HEK293T (cell line): ENCODE measurements at regions not wholly inside any gene's neighbourhood (a gene's known extent, or its start where the extent isn't known, plus 50 kb on each side); places are given as distances from the start of the nearest gene placed in this dataset.

Experiments
- CTCF ChIA-PET: fragments of 350-600 bp; formaldehyde crosslinking; extraction: SDS; loops from one replicate; lab custom pipeline; 2021; ENCODE audit warnings: antibody characterized with exemption, inconsistent platforms; lab: Yijun Ruan, JAX
- POLR2A ChIA-PET: fragments of 350-600 bp; formaldehyde crosslinking; extraction: SDS; loops from one replicate; lab custom pipeline; 2020; ENCODE audit warnings: antibody characterized with exemption, inconsistent platforms; lab: Yijun Ruan, JAX
- DNase-seq: peaks from one replicate; pipeline ENCODE4 v3.0.0; 2012; ENCODE audit warnings: mixed read lengths; ENCODE audit errors: extremely low spot score
- ARNT ChIP-seq: fragments of 450-650 bp; IDR thresholded peaks from 2 replicates; pipeline ENCODE4 v1.6.1; 2017; ENCODE audit warnings: mild to moderate bottlenecking
- BHLHE40 ChIP-seq: fragments of 450-650 bp; IDR thresholded peaks from 2 replicates; pipeline ENCODE4 v1.6.1; 2016; ENCODE audit warnings: mild to moderate bottlenecking, moderate library complexity, borderline replicate concordance
- CTBP1 ChIP-seq: fragments of 450-650 bp; IDR thresholded peaks from 2 replicates; pipeline ENCODE4 v1.6.1; 2016; ENCODE audit warnings: borderline replicate concordance
- ELF4 ChIP-seq: fragments of 450-650 bp; IDR thresholded peaks from 2 replicates; pipeline ENCODE4 v1.6.1; 2017; ENCODE audit warnings: antibody characterized with exemption
- FOXA1 ChIP-seq: fragments of 450-650 bp; IDR thresholded peaks from 2 replicates; pipeline ENCODE4 v1.6.1; 2016; ENCODE audit warnings: mild to moderate bottlenecking
- FOXK2 ChIP-seq: fragments of 450-650 bp; IDR thresholded peaks from 2 replicates; pipeline ENCODE4 v1.6.1; 2016; ENCODE audit warnings: mild to moderate bottlenecking
- FOXM1 ChIP-seq: fragments of 450-650 bp; IDR thresholded peaks from 2 replicates; pipeline ENCODE4 v1.6.1; 2017; ENCODE audit warnings: mild to moderate bottlenecking, borderline replicate concordance
- HDGF ChIP-seq: fragments of 450-650 bp; IDR thresholded peaks from 2 replicates; pipeline ENCODE4 v1.6.1; 2017; ENCODE audit warnings: antibody characterized with exemption, borderline replicate concordance
- L3MBTL2 ChIP-seq: fragments of 450-650 bp; conservative IDR thresholded peaks from 2 replicates; pipeline ENCODE4 v1.6.1; 2016; ENCODE audit warnings: mild to moderate bottlenecking
- LEF1 ChIP-seq: fragments of 450-650 bp; IDR thresholded peaks from 2 replicates; pipeline ENCODE4 v1.6.1; 2017; ENCODE audit warnings: mild to moderate bottlenecking, borderline replicate concordance
- NFRKB ChIP-seq: fragments of 450-650 bp; IDR thresholded peaks from 2 replicates; pipeline ENCODE4 v1.6.1; 2016; ENCODE audit warnings: mild to moderate bottlenecking, moderate library complexity
- SP1 ChIP-seq: fragments of 450-650 bp; IDR thresholded peaks from 2 replicates; pipeline ENCODE4 v1.6.1; 2017
- SUZ12 ChIP-seq: fragments of 450-650 bp; IDR thresholded peaks from 2 replicates; pipeline ENCODE4 v1.6.1; 2016; ENCODE audit warnings: mild to moderate bottlenecking
- TARDBP ChIP-seq: fragments of 450-650 bp; IDR thresholded peaks from 2 replicates; pipeline ENCODE4 v1.6.1; 2016
- ZNF384 ChIP-seq: fragments of 450-650 bp; IDR thresholded peaks from 2 replicates; pipeline ENCODE4 v1.6.1; 2016
- TF ChIP-seq, protein P1 (sequence below): fragments of 450-650 bp; IDR thresholded peaks from 2 replicates; pipeline ENCODE4 v1.6.1; 2016

DNA sequence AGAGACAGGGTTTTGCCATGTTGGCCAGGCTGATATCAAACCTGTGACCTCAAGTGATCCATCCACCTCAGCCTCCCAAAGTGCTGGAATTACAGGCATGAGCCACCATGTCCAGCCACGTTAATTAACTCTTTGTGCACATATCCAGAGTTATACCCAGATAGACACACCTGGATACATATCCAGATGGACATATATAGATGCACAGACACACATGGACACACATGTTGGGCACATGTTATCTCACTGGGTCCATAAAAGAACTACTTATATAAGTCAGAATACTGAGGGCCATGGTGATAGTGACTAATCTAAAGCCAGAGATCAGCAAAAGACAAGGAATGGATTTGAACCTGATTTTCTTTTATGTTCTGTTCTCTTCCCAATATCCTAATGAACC is 158.6 kb downstream of the IRS1 start:
- ChIA-PET POLR2A (no interaction called here), CTCF (no interaction called here)
- no peak for TF ChIP-seq BHLHE40
- no peak for TF ChIP-seq SP1
- no peak for DNase-seq

DNA sequence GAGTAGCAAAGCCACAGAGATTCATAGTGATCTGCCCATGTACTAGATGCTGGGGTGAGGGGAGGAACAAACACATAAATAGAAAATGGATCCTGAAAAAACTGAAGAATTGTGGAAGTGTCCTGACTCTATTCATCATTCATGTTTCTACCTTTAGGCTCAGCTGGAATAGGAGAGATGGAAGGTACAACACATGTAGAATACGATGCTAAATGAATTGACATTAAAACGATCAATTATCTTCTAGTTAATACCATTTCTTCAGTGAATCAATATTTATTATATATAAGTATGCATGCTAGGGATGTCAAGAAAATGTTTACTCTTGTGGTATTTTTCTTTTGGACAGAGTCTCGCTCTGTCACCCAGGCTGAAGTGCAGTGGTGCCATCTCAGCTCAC is 159.1 kb downstream of the IRS1 start:
- POLR2A ChIA-PET: no interaction called here
- CTCF ChIA-PET: no interaction called here

DNA sequence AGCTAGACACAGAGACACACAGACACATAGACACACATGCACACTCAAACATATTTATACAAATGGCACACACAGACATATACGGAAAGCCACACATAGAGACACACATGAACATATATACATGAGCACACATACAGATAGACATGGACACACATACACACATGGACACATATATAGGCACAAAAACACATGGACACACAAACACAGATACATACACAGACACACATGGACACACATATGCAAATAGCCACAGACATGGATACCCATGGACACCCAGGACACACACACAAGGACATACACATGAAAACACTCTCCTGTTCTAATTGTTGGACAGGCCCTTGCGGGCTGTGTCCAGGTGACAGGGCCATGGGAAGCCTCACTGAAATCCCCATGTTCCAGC is 160.1 kb downstream of the IRS1 start:
- CTCF ChIA-PET: no interaction called here
- POLR2A ChIA-PET: no interaction called here
- no peak for DNase-seq
- TF ChIP-seq SUZ12 (no peak), NFRKB (no peak), SP1 (no peak), LEF1 (no peak), ZNF384 (no peak), TARDBP (no peak), CTBP1 (no peak), ELF4 (no peak), FOXA1 (no peak), ARNT (no peak), FOXK2 (no peak)

More for the DNA sequence above, 159.1 kb downstream of the IRS1 start:
- DNase-seq: no peak
- TF ChIP-seq FOXA1 (no peak), FOXK2 (no peak), TARDBP (no peak), LEF1 (no peak), SUZ12 (no peak), HDGF (no peak), CTBP1 (no peak), NFRKB (no peak), FOXM1 (no peak), L3MBTL2 (no peak), SP1 (no peak), ELF4 (no peak)
- TF ChIP-seq, protein P1, sequence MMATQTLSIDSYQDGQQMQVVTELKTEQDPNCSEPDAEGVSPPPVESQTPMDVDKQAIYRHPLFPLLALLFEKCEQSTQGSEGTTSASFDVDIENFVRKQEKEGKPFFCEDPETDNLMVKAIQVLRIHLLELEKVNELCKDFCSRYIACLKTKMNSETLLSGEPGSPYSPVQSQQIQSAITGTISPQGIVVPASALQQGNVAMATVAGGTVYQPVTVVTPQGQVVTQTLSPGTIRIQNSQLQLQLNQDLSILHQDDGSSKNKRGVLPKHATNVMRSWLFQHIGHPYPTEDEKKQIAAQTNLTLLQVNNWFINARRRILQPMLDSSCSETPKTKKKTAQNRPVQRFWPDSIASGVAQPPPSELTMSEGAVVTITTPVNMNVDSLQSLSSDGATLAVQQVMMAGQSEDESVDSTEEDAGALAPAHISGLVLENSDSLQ: no peak

DNA sequence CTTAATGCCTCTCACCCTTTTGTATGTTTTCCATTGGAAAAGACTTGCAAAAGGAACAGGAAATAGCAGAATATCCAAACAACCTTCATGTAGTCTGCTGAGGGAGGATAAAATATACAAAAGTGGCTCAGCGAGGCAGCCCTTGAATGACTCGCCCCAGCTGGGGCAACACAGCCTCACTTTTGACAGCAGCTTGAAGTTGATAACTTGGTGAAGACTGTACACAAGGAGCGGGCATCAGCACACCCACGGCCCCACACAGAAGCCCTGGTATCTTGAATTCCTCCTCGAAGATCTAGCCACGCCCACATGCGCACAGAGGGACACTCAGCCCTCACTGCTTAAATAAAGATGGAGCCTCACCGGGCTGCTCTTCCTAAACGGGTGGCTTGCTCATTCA is 161.0 kb downstream of the IRS1 start:
- CTCF ChIA-PET: no interaction called here
- POLR2A ChIA-PET: no interaction called here
- no peak for TF ChIP-seq HDGF
- no peak for DNase-seq

DNA sequence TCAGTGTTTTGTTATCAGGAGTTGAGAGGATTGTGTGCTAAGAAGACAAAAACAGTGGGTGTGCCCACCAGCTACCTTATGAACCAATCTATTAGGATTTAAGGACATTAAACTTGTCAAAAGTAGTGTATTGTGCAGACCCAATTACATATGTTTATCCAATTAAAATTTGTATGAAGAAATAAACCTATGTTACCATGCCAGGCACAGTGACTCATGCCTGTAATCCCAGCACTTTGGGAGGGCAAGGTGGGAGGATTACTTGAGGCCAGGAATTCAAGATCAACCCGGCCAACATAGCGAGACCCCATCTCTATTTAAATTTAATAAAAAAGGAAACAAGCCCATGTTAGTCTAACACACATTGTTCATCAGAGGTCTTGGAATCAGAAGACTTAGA is 162.2 kb downstream of the IRS1 start:
- POLR2A ChIA-PET: no interaction called here
- CTCF ChIA-PET: interaction anchor here (0.5 kb wide), 1 partner anchor 254 kb away, joined by 4 read pairs; no protein-coding TSS in a partner anchor
- no peak for TF ChIP-seq BHLHE40
- no peak for TF ChIP-seq L3MBTL2
- TF ChIP-seq TARDBP: no peak
- TF ChIP-seq SP1: no peak
- TF ChIP-seq ELF4: no peak
- TF ChIP-seq, protein P1: no peak
- TF ChIP-seq ARNT: no peak
- TF ChIP-seq NFRKB: no peak
- no peak for DNase-seq

DNA sequence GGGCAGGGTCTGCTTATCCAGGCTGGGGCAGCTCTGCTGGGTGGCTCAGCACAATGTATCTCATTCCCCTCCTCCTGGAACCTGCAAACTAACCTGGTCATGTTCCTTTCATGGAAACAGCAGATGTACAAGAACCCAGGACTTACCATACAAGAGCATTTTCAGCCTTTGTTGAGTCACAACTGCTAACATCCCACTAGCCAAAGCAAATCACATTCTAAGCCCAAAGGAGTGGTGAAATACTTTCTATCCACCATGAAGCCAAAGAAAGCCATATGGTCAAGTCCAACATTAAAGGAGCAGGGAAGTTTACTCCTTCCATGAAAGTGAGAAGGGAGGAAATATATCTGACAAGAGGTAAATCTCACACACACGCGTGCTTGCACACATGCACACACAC is 163.0 kb downstream of the IRS1 start:
- CTCF ChIA-PET: no interaction called here

DNA sequence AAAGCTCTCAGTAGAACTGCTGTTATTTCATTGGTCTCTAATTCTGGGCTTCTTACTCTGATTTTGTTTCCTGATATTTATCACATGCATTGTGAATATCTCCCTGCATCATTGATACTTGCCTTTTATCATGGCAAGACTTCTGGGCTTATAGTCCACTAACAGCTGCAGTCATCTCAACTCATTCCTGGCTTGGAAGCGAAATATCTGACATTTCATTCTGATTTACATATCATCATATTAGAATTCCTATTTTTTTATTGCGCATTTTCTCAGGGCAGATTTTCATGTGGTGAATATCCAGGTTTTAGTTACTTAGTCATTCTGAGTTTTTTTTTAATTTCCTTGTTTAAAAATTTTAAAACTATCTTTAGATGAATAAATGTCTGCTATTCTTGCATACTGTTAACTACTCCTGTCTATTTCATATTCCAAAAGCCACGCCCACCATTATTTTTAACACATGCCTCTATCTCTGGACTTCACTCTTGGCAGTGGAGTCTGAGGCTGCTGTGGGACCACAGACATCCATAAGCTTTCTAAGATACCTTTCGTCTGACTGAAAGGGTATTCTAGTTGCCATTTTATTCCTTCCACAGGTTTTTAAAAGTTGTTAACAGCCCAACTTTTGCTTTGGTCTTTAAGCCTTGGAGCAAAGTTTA is 164.5 kb downstream of the IRS1 start:
- no peak for DNase-seq
- ChIA-PET CTCF (interaction anchor here (0.5 kb wide), 1 partner anchor 211 kb away, joined by 4 read pairs; no protein-coding TSS in a partner anchor), POLR2A (no interaction called here)
- no peak for TF ChIP-seq CTBP1
- TF ChIP-seq, protein P1: no peak

More for the DNA sequence above, 163.0 kb downstream of the IRS1 start:
- POLR2A ChIA-PET: no interaction called here
- DNase-seq: no peak
- TF ChIP-seq CTBP1 (no peak), ARNT (no peak), ELF4 (no peak)
